ENCODE measurements at regions not wholly inside any gene's neighbourhood (a gene's known extent, or its start where the extent isn't known, plus 50 kb on each side); places are given as distances from the start of the nearest gene placed in this dataset.

GRCh38 chr4:22167201-22167600, 218.6 kb upstream of the KCNIP4 start:
- TF ChIP-seq POLR2A (IDR thresholded peaks at IDR 0.05) = no peak
- no peak for TF ChIP-seq POLR2AphosphoS5 (IDR thresholded peaks at IDR 0.05)
